Activated naive CD4-positive, alpha-beta T cell treated with anti-CD3 and anti-CD28 coated beads, Interleukin-2, amount 10 ng/mL, durations not matched to agents 7 days and 5 days (primary cell): ENCODE measurements at regions not wholly inside any gene's neighbourhood (a gene's known extent, or its start where the extent isn't known, plus 50 kb on each side); places are given as distances from the start of the nearest gene placed in this dataset.
"Not testable (repeated sequence)": the region's sequence is repeated elsewhere in the genome, so short reads cannot be mapped to it uniquely, and the experiment has no call there.

Source experiments
- CTCF ChIA-PET: fragments of 350-600 bp; sonication (Branson Sonifier 250); formaldehyde crosslinking; loops from one replicate; lab custom pipeline; 2021; ENCODE audit warnings: antibody characterized with exemption; lab: Charles Lee
- DNase-seq: peaks from one replicate; pipeline ENCODE4 v3.0.0-alpha.2; 2020
- H3K27ac Mint-ChIP-seq: one replicate; pipeline ENCODE4 v1.8.0; 2021; ENCODE audit warnings: mild to moderate bottlenecking, moderate library complexity, mixed read lengths
- H3K27me3 Mint-ChIP-seq: one replicate; pipeline ENCODE4 v1.8.0; 2021; ENCODE audit warnings: mild to moderate bottlenecking, mixed read lengths
- H3K36me3 Mint-ChIP-seq: one replicate; pipeline ENCODE4 v1.8.0; 2021; ENCODE audit warnings: mixed read lengths
- H3K4me1 Mint-ChIP-seq: one replicate; pipeline ENCODE4 v1.8.0; 2021; ENCODE audit warnings: mixed read lengths
- H3K4me3 Mint-ChIP-seq: one replicate; pipeline ENCODE4 v1.8.0; 2021; ENCODE audit warnings: mild to moderate bottlenecking, moderate library complexity, mixed read lengths
- H3K9me3 Mint-ChIP-seq: one replicate; pipeline ENCODE4 v1.8.0; 2021; ENCODE audit warnings: mixed read lengths

DNA sequence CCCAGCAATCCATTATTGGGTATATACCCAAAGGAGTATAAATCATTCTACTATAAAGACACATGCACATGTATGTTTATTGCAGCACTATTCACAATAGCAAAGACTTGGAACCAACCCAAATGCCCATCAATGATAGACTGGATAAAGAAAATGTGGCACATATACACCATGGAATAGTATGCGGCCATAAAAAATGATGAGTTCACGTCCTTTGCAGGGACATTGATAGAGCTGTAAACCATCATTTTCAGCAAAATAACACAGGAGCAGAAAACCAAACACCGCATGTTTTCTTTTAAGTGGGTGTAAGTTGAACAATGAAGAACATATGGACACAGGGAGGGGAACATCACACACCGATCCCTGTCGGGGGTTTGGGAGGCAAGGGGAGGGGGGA is 56.7 kb downstream of the PALS2 start:
- CTCF ChIA-PET, H3K4me3 Mint-ChIP-seq, DNase-seq, H3K4me1 Mint-ChIP-seq, H3K27me3 Mint-ChIP-seq, H3K27ac Mint-ChIP-seq: not testable (repeated sequence)
- Mint-ChIP-seq H3K36me3 (peaks cover 13% of the 10 kb centered on the region), H3K9me3 (peaks cover 14% of the 10 kb centered on the region)

DNA sequence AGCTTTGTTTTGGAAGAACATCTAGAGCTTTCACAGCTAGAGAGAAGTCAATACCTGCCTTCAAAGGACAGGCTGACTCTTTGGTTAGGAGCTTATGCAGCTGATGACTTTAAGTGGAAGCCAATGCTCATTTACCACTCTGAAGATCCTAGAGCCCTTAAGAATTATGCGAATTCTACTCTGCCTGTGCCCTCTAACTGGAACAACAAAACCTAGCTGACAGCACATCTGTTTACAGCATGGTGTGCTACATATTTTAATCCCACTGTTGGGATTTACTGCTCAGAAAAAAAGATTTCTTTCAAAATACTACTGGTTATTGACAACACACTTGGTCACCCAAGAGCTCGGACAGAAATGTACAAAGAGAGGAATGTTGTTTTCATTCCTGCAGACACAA is 57.3 kb downstream of the PALS2 start:
- Mint-ChIP-seq H3K36me3 (peaks cover 13% of the 10 kb centered on the region), H3K27ac (no peak overlapping the region), H3K4me1 (no peaks in the 10 kb centered on the region), H3K27me3 (no peaks in the 10 kb centered on the region), H3K4me3 (no peak overlapping the region), H3K9me3 (peaks cover 14% of the 10 kb centered on the region)
- CTCF ChIA-PET, result no interaction called here
- DNase-seq, result no peak

GRCh38 chr7:24637021-24637420 is 63.8 kb downstream of the PALS2 start:
- no peaks in the 10 kb centered on the region for H3K9me3 Mint-ChIP-seq
- peaks cover 3% of the 10 kb centered on the region for H3K36me3 Mint-ChIP-seq
- no peaks in the 10 kb centered on the region for H3K4me1 Mint-ChIP-seq
- H3K27me3 Mint-ChIP-seq, result no peaks in the 10 kb centered on the region
- no peak for DNase-seq
- no peak overlapping the region for H3K4me3 Mint-ChIP-seq
- H3K27ac Mint-ChIP-seq, result no peak overlapping the region
- CTCF ChIA-PET, result no interaction called here

DNA sequence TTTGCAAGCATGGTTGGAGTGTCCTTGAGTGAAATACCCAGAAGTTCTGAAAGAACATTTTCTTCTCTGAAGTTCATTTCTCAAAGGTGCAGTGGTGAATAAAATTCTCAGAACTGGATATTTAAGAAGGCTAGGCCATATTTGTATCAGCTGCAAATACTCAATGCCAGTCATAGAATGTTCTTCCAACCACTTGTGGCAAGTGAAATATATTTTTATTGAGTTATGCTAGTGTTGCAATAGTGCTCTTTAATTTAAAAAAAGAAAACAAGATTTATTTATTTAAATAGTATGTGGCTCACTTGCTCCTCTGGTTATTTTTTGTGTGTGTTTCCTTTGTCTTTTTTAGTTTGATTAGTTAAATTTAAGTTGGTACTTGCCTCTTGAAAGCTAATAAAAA is 64.5 kb downstream of the PALS2 start:
- peaks cover 5% of the 10 kb centered on the region for H3K36me3 Mint-ChIP-seq
- no peaks in the 10 kb centered on the region for H3K9me3 Mint-ChIP-seq

GRCh38 chr7:24644567-24644966 is 71.3 kb downstream of the PALS2 start:
- not testable (repeated sequence) for H3K4me1 Mint-ChIP-seq, H3K9me3 Mint-ChIP-seq
- CTCF ChIA-PET, result interaction anchor here (1.2 kb wide), 1 partner anchor 454 kb away, joined by 3 read pairs; no protein-coding TSS in a partner anchor

More for the DNA sequence above, 64.5 kb downstream of the PALS2 start:
- H3K27me3 Mint-ChIP-seq, result no peaks in the 10 kb centered on the region
- H3K4me1 Mint-ChIP-seq, result no peaks in the 10 kb centered on the region
- CTCF ChIA-PET, result no interaction called here
- no peak for DNase-seq
- no peak overlapping the region for H3K4me3 Mint-ChIP-seq
- no peak overlapping the region for H3K27ac Mint-ChIP-seq

More at GRCh38 chr7:24644567-24644966, 71.3 kb downstream of the PALS2 start:
- not testable (repeated sequence) for H3K4me3 Mint-ChIP-seq, DNase-seq, H3K27me3 Mint-ChIP-seq, H3K27ac Mint-ChIP-seq
- peaks cover 13% of the 10 kb centered on the region for H3K36me3 Mint-ChIP-seq
